Glutamatergic neuron (in vitro differentiated cells): ENCODE measurements at regions not wholly inside any gene's neighbourhood (a gene's known extent, or its start where the extent isn't known, plus 50 kb on each side); places are given as distances from the start of the nearest gene placed in this dataset.

Source experiments
- DNase-seq: peaks from one replicate; pipeline ENCODE4 v3.0.0; 2022
- H3K27ac Mint-ChIP-seq: one replicate; pipeline ENCODE4 v1.8.0; 2020; ENCODE audit warnings: mild to moderate bottlenecking, mixed read lengths, inconsistent platforms; ENCODE audit not compliant: unreplicated experiment
- H3K27me3 Mint-ChIP-seq: one replicate; pipeline ENCODE4 v1.8.0; 2020; ENCODE audit warnings: mild to moderate bottlenecking, moderate library complexity, mixed read lengths, inconsistent platforms; ENCODE audit not compliant: unreplicated experiment
- H3K36me3 Mint-ChIP-seq: one replicate; pipeline ENCODE4 v1.8.0; 2020; ENCODE audit warnings: mild to moderate bottlenecking, mixed read lengths, inconsistent platforms; ENCODE audit not compliant: unreplicated experiment
- H3K4me1 Mint-ChIP-seq: one replicate; pipeline ENCODE4 v1.8.0; 2020; ENCODE audit warnings: mild to moderate bottlenecking, low read depth, mixed read lengths, inconsistent platforms; ENCODE audit not compliant: unreplicated experiment
- H3K4me3 Mint-ChIP-seq: one replicate; pipeline ENCODE4 v1.8.0; 2020; ENCODE audit warnings: mild to moderate bottlenecking, mixed read lengths, inconsistent platforms; ENCODE audit not compliant: unreplicated experiment
- H3K9me3 Mint-ChIP-seq: one replicate; pipeline ENCODE4 v1.8.0; 2020; ENCODE audit warnings: mild to moderate bottlenecking, moderate library complexity, mixed read lengths, inconsistent platforms; ENCODE audit not compliant: unreplicated experiment
- TF ChIP-seq, protein P1 (sequence below): fragments of 200-600 bp; sonication (generic); IDR thresholded peaks from one replicate; pipeline ENCODE4 v1.5.0; 2021; ENCODE audit not compliant: partially characterized antibody, unreplicated experiment

GRCh38 chr3:66938338-66938963 is 59.7 kb upstream of the KBTBD8 start:
- Mint-ChIP-seq H3K27ac (no peak overlapping the region), H3K4me1 (no peaks in the 10 kb centered on the region), H3K9me3 (no peaks in the 10 kb centered on the region), H3K36me3 (no peaks in the 10 kb centered on the region), H3K4me3 (no peak overlapping the region), H3K27me3 (peaks cover 4% of the 10 kb centered on the region)
- TF ChIP-seq, protein P1, sequence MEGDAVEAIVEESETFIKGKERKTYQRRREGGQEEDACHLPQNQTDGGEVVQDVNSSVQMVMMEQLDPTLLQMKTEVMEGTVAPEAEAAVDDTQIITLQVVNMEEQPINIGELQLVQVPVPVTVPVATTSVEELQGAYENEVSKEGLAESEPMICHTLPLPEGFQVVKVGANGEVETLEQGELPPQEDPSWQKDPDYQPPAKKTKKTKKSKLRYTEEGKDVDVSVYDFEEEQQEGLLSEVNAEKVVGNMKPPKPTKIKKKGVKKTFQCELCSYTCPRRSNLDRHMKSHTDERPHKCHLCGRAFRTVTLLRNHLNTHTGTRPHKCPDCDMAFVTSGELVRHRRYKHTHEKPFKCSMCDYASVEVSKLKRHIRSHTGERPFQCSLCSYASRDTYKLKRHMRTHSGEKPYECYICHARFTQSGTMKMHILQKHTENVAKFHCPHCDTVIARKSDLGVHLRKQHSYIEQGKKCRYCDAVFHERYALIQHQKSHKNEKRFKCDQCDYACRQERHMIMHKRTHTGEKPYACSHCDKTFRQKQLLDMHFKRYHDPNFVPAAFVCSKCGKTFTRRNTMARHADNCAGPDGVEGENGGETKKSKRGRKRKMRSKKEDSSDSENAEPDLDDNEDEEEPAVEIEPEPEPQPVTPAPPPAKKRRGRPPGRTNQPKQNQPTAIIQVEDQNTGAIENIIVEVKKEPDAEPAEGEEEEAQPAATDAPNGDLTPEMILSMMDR = peak; percentile 67
- no peak for DNase-seq

- no peaks in the 10 kb centered on the region for H3K27me3 Mint-ChIP-seq
Measured at GRCh38 chr3:66948041-66948440, 50.1 kb upstream of the KBTBD8 start.

More at GRCh38 chr3:66948041-66948440, 50.1 kb upstream of the KBTBD8 start:
- Mint-ChIP-seq H3K4me3 (no peak overlapping the region), H3K36me3 (no peaks in the 10 kb centered on the region), H3K9me3 (no peaks in the 10 kb centered on the region), H3K27ac (no peak overlapping the region), H3K4me1 (no peaks in the 10 kb centered on the region)
- TF ChIP-seq, protein P1 = no peak
- no peak for DNase-seq
